ENCODE measurements at regions not wholly inside any gene's neighbourhood (a gene's known extent, or its start where the extent isn't known, plus 50 kb on each side); places are given as distances from the start of the nearest gene placed in this dataset.

- TF ChIP-seq, protein P1, sequence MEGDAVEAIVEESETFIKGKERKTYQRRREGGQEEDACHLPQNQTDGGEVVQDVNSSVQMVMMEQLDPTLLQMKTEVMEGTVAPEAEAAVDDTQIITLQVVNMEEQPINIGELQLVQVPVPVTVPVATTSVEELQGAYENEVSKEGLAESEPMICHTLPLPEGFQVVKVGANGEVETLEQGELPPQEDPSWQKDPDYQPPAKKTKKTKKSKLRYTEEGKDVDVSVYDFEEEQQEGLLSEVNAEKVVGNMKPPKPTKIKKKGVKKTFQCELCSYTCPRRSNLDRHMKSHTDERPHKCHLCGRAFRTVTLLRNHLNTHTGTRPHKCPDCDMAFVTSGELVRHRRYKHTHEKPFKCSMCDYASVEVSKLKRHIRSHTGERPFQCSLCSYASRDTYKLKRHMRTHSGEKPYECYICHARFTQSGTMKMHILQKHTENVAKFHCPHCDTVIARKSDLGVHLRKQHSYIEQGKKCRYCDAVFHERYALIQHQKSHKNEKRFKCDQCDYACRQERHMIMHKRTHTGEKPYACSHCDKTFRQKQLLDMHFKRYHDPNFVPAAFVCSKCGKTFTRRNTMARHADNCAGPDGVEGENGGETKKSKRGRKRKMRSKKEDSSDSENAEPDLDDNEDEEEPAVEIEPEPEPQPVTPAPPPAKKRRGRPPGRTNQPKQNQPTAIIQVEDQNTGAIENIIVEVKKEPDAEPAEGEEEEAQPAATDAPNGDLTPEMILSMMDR (IDR thresholded peaks at IDR 0.05), result no peak
- POLR2A ChIA-PET, result no interaction called here
- H3K27ac Mint-ChIP-seq, result no peak overlapping the region
- intact Hi-C loops (cut with micrococcal nuclease), result loop anchor here (2.0 to 10.0 kb wide), 2 partner anchors 227 to 271 kb away; no protein-coding TSS in a partner anchor
- H3K9me3 Mint-ChIP-seq, result no peaks in the 10 kb centered on the region
- no peaks in the 10 kb centered on the region for H3K36me3 Mint-ChIP-seq (ENCODE audit: low read depth)
- no peaks in the 10 kb centered on the region for H3K27me3 Mint-ChIP-seq
- CTCF ChIA-PET, result interaction anchor here (2.4 kb wide), 1 partner anchor 579 kb away, joined by 10 read pairs; no protein-coding TSS in a partner anchor
- ATAC-seq (ENCODE audit: low read depth), result no peak
- no peak overlapping the region for H3K4me3 Mint-ChIP-seq
- DNase-seq, result no peak
- H3K4me1 Mint-ChIP-seq, result peaks cover 14% of the 10 kb centered on the region
Observed at GRCh38 chr6:12235341-12235740, 54.8 kb upstream of the EDN1 start.

- Mint-ChIP-seq H3K4me1 (peaks cover 6% of the 10 kb centered on the region), H3K9me3 (no peaks in the 10 kb centered on the region), H3K4me3 (no peak overlapping the region), H3K36me3 (ENCODE audit: low read depth) (no peaks in the 10 kb centered on the region), H3K27me3 (peaks cover under 1% of the 10 kb centered on the region), H3K27ac (no peak overlapping the region)
- DNase-seq (no peak), ATAC-seq (ENCODE audit: low read depth) (no peak)
- CTCF ChIA-PET, result interaction anchor here (1.1 to 1.4 kb wide), 2 partner anchors 539 to 583 kb away, joined by 3 to 4 read pairs; no protein-coding TSS in a partner anchor
- TF ChIP-seq, protein P1 (IDR thresholded peaks at IDR 0.05), result no peak
- intact Hi-C loops (cut with micrococcal nuclease), result loop anchor here (10.0 kb wide), 1 partner anchor 273 kb away; no protein-coding TSS in a partner anchor
- POLR2A ChIA-PET, result no interaction called here
Observed at GRCh38 chr6:12238219-12238618, 51.9 kb upstream of the EDN1 start.

All from activated B cell treated with CpG ODN at 0.5 μM for 24 hours (primary cell).